HL-60/S4 (cell line): ENCODE measurements at regions not wholly inside any gene's neighbourhood (a gene's known extent, or its start where the extent isn't known, plus 50 kb on each side); places are given as distances from the start of the nearest gene placed in this dataset.

Experiments used
- in situ Hi-C: fragments of 300-500 bp; cut with MboI; formaldehyde crosslinking; loops from 2 replicates; pipeline ENCODE4 v1.14.3; 2022; ENCODE audit warnings: low sequenced_read_pairs

GRCh38 chr5:62692946-62693713, 114.5 kb downstream of the LRRC70 start:
- in situ Hi-C loops, result no loop called here

DNA sequence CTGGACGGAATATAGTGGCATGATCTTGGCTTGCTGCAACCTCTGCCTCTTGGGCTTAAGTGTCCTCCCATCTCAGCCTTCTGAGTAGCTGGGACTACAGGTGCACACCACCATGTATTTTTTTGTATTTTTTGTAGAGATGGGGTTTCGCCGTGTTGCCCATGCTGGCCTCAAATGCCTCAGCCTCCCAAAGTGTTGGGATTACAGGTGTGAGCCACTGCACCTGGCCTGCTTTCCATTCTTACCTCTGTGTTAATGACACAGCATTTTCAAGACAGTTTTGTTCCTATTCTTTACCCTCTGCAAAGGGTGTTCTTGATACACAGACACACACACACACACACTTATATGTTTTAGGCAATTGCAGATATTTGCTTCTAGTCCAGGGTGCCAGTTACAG, 113.3 kb downstream of the LRRC70 start:
- in situ Hi-C loops, result no loop called here

- in situ Hi-C loops, result no loop called here
These were observed 111.8 kb downstream of the LRRC70 start for GRCh38 chr5:62690421-62690820.

DNA sequence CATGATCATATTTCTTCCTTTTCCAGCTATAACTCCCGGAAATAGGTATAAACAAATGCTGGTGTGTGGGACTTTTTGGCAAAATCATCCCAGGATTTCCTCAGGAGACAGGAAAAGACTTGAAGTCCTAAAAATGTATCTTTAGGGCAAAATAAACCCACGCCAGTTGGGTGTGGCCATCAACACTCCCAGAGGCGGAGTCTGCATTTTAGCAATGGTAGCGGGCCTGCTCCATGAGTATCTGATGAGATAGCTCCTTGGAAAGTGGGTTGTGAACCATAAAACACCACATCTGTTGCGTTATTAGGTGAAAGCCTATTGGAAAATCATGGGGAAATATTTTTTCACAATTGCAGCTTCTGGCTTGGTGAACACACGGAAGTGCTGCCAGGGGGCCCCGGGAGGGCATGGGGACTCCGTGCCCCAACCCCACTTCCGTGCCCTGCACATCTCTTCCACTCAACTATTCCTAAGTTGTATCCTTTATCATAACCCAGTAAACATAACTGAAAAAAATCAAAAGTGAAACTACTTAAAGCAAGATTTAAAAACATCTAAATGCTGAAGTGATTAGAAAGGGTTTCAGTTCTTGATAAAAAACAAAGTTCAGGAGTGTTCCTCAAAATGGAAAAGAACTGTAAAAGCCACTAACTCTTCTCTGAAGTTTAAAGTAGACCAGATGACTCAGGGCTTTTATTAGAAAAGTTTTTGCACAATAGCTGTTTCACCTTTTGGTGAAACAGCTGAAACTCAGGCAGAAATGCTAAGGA, 111.2 kb downstream of the LRRC70 start:
- in situ Hi-C loops, result no loop called here

DNA sequence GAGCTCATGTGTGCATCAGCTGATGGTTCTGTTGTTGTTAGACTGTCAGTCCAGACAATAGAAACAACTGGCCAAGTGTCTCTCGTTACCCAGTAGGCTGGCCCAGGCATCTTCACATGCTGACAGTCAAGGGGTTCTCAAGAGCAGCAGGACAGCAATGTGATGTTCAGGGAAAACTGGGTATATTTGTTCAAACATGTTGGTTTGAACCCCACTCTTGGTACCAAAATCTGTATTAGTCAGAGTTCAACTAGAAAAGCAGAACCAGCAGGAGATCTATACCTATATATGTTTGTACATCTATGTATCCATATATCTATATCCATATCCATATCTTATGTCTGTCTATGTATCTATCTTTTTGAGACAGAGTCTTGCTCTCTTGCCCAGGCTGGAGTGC, 108.1 kb downstream of the LRRC70 start:
- in situ Hi-C loops, result no loop called here

DNA sequence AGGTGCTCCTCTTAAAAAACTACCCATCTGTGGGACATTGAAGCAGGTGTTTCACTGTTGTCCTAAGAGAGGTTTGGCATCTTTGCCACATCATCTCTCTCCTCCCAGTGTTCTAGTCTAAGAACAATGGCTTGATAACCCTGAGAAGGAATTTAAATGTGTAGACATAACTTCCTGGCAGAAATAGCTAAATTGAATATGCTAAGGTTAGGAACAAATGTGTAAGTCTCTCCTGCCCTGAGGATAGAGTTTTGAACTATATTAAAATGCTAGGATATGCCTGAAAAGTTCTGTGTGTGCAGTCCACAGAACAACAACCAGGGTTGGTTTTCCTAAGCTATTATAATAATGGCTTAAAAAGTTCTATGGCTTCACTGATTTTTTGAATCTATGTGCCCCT, 106.6 kb downstream of the LRRC70 start:
- in situ Hi-C loops, result no loop called here

DNA sequence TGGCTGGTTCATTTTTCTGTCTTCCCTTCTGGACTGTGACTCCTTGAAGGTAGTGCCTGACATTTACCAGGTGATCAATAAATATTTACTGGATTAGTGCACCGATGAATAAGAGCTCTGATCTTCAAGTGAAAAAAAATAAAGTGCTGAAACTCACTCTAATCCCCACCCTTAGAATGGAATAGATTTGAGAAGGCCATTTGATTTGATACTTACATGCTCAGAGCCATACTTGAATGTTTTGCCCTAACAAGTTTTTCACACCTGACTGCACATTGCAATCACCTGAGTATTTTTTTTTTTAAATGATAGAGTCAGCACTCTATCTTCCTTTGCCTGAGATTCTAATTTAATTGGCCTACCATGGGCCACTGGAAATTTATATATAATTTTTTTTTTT, 105.7 kb downstream of the LRRC70 start:
- in situ Hi-C loops, result no loop called here

GRCh38 chr5:62682059-62682458, 103.4 kb downstream of the LRRC70 start:
- in situ Hi-C loops, result no loop called here

- in situ Hi-C loops, result no loop called here
These were observed 102.7 kb downstream of the LRRC70 start for GRCh38 chr5:62681117-62681850.

- in situ Hi-C loops, result no loop called here
These were observed 101.5 kb downstream of the LRRC70 start for GRCh38 chr5:62680121-62680520.
